ENCODE measurements at regions not wholly inside any gene's neighbourhood (a gene's known extent, or its start where the extent isn't known, plus 50 kb on each side); places are given as distances from the start of the nearest gene placed in this dataset.

GRCh38 chr10:1920941-1921340 is 183.6 kb upstream of the ADARB2 start:
- no peak overlapping the region for H3K4me3 ChIP-seq (ENCODE audit: low read depth, low read length)
- no peak for DNase-seq (ENCODE audit: low read depth)
- TF ChIP-seq, protein P1, sequence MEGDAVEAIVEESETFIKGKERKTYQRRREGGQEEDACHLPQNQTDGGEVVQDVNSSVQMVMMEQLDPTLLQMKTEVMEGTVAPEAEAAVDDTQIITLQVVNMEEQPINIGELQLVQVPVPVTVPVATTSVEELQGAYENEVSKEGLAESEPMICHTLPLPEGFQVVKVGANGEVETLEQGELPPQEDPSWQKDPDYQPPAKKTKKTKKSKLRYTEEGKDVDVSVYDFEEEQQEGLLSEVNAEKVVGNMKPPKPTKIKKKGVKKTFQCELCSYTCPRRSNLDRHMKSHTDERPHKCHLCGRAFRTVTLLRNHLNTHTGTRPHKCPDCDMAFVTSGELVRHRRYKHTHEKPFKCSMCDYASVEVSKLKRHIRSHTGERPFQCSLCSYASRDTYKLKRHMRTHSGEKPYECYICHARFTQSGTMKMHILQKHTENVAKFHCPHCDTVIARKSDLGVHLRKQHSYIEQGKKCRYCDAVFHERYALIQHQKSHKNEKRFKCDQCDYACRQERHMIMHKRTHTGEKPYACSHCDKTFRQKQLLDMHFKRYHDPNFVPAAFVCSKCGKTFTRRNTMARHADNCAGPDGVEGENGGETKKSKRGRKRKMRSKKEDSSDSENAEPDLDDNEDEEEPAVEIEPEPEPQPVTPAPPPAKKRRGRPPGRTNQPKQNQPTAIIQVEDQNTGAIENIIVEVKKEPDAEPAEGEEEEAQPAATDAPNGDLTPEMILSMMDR (conservative IDR thresholded peaks at IDR 0.05; ENCODE audit: low read depth, low read length), result no peak

DNA sequence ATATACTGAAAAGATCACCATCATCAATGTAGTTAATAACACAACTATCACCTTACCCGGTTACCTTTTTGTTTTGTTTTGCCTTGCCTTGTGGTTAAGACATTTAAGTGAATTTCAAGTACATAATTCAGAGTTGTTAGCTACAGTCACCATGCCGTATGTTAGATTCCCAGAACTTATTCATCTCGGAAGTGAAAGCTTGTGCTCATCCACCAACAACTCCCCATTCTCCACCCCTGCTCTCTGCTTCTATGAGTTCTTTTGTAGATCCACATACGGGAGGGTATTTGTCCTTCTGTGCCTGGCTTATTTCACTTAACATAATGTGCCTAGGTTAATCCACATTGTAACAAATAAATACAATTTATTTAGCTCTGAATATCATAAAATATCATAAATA is 182.8 kb upstream of the ADARB2 start:
- no peak overlapping the region for H3K4me3 ChIP-seq (ENCODE audit: low read depth, low read length)
- TF ChIP-seq, protein P1 (conservative IDR thresholded peaks at IDR 0.05; ENCODE audit: low read depth, low read length), result no peak
- no peak for DNase-seq (ENCODE audit: low read depth)

GRCh38 chr10:1911771-1912170 is 174.4 kb upstream of the ADARB2 start:
- no peak overlapping the region for H3K4me3 ChIP-seq (ENCODE audit: low read depth, low read length)
- TF ChIP-seq, protein P1 (conservative IDR thresholded peaks at IDR 0.05; ENCODE audit: low read depth, low read length), result no peak
- DNase-seq (ENCODE audit: low read depth), result no peak

GRCh38 chr10:1903982-1904381 is 166.7 kb upstream of the ADARB2 start:
- TF ChIP-seq, protein P1 (conservative IDR thresholded peaks at IDR 0.05; ENCODE audit: low read depth, low read length), result no peak
- DNase-seq (ENCODE audit: low read depth), result no peak
- H3K4me3 ChIP-seq (ENCODE audit: low read depth, low read length), result no peak overlapping the region

- H3K4me3 ChIP-seq (ENCODE audit: low read depth, low read length), result no peak overlapping the region
- TF ChIP-seq, protein P1 (conservative IDR thresholded peaks at IDR 0.05; ENCODE audit: low read depth, low read length), result no peak
- DNase-seq (ENCODE audit: low read depth), result no peak
These were observed 158.8 kb upstream of the ADARB2 start for GRCh38 chr10:1896153-1896552.

GRCh38 chr10:1895691-1896090 is 158.4 kb upstream of the ADARB2 start:
- H3K4me3 ChIP-seq (ENCODE audit: low read depth, low read length), result no peak overlapping the region
- DNase-seq (ENCODE audit: low read depth), result no peak
- TF ChIP-seq, protein P1 (conservative IDR thresholded peaks at IDR 0.05; ENCODE audit: low read depth, low read length), result no peak

DNA sequence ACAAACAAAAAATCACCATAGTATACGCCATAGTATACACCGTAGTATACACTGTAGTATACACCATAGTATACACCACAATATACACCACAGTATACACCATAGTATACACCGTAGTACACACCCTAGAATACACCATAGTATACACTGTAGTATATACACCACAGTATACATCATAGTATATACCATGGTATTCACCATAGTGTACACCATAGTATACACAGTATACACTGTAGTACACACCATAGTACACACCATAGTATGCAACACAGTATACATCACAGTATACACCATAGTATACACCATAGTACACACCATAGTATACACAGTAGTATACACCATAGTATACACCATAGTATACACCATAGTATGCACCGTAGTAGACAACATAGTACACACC is 157.6 kb upstream of the ADARB2 start:
- TF ChIP-seq, protein P1 (conservative IDR thresholded peaks at IDR 0.05; ENCODE audit: low read depth, low read length), result no peak
- no peak overlapping the region for H3K4me3 ChIP-seq (ENCODE audit: low read depth, low read length)
- DNase-seq (ENCODE audit: low read depth), result no peak
